ENCODE measurements at regions not wholly inside any gene's neighbourhood (a gene's known extent, or its start where the extent isn't known, plus 50 kb on each side); places are given as distances from the start of the nearest gene placed in this dataset.

DNA sequence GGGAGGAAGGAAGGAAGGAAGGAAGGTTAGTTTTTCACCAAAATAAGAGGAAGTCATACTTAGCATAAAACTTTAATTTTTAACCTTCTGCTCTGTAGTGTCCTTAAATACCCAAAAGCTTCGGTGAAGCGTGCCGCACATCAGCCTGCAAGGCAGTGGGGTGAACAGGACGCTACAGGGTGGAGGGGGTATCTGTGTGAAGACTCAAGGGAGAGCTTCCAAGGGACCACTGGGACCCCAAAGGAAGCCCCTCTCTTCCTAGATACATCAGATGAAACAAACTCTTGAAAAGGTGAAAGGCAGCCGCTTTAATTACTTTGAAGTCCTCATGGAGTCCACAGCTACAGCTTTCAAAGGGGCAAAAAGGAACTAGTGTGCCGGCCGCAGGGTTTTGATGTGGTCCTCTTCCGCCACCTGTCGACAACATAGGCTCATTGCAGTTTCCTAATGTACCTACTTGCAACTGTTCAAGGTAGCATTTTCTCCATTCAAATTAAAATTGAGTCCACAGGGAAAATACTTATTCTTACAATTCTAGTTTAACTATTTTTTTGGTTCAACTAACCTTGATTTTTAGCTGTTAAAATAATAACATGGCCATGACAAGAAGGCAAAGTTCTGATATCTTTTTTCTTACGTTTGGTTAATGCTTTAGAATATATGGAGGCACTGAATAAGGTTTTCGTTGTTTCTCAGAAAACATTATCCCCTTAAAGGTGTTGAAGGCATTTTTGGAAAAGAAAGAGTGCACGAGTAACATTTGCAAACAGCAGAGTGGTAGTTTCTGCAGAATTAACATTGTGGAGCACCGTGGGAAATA, 135.0 kb upstream of the RIPOR2 start:
- peak; percentile 84 for DNase-seq

DNA sequence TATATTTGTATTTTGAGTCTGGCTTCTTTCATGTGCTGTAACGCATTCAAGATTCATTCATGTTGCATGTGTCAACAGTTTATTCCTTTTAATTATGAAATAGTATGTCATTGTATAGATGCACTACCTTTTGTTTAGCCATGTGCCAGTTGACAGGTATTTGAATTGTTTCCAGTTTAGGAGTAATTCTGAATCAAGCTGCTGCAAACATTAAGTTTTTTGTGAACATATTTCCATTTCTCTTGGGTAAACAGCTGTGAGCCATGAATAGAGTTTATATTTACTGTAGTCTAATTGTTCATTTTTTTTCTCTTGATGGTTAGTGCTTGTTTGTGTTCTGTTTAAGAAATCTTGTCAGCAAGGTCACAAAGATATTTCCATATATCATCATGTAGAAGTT, 142.4 kb upstream of the RIPOR2 start:
- no peak for DNase-seq

DNA sequence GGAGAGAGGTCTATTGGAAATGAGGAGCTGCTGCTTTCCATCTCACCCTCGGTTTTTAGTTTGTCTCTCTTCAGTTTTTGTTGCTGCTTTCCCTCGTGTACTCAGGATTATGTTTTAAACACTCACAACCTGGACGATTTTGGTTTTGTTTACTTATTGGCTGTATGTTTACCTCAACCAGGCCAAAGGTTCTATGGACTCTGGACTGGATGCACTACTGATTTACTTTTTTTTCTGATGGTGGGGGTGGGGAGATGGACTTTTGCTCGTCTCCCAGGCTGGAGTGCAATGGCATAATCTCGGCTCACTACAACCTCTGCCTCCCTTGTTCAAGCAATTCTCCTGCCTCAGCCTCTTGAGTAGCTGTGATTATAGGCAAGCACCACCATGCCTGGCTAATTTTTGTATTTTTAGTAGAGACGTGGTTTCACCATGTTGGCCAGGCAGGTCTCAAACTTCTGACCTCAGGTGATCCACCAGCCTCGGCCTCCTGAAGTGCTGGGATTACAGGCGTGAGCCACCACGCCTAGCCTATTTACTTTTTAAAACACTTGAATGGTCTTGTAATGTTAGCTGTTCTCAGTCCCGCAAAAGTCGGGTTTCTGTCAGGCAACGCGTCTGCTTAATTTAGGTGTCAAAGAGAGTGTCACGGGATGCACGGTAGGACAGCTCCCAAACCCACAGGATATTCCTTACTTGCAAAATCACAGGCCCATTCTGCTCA, 148.2 kb upstream of the RIPOR2 start:
- no peak for DNase-seq

DNA sequence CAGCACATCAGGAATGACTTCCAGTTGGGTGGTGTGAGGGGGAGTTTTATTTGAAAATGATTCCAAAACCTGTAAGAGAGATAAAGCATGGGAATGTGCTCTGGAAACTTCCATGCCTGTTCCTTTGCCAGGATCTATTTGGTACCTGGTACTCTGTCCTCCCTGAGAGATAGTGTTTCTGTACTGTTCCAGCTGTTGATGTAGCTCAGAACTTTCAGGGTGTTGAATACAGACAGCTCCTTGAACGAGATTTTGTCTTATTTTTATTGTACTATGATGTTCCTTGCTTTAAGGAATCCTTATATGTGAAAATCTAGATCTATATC, 148.7 kb upstream of the RIPOR2 start:
- DNase-seq: no peak

DNA sequence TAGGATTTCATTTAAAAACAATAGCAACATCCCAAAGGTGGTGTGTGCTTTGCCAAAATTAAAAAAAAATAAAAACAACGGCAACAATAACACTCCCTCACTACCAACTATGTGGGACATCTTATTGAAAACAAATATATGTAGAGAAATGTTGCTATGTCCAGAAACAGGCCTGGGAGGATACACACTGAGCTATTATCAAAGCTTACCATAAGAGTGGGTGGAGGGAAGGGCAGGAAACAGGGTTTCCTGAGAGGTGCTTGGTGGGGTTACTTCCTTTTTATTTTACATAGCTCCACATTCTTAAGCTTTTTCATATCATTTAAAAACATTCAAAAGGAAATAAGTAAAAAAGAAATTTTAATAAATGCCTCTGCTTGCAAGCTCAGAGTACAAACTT, 150.0 kb upstream of the RIPOR2 start:
- DNase-seq: no peak

DNA sequence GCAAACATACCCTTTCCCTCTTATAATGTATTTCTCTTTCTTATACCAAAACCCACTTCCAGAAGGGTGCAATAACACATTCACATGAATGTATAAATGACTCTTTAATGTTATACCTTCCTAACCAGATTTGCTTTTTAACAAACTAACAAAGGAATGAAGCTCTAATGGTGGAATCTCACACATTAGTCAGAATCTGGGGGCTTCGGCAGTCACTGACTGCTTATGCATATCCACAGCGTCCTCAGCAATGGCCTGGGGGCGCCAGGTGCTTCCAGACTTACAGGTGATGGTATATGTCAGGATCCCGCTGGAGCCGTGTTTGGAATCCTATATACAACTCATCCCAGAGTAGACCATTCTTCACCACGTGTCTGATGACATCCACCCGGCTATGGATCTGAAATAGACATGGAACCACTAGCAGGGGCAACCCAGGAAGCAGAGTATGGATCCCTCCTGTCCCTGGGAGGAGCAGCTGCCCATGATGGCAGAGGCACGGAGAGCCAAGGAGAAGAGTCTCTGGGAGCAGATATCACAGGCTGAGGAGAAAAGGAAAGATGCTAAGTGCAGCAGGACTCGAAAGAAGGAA, 150.8 kb upstream of the RIPOR2 start:
- DNase-seq: no peak

DNA sequence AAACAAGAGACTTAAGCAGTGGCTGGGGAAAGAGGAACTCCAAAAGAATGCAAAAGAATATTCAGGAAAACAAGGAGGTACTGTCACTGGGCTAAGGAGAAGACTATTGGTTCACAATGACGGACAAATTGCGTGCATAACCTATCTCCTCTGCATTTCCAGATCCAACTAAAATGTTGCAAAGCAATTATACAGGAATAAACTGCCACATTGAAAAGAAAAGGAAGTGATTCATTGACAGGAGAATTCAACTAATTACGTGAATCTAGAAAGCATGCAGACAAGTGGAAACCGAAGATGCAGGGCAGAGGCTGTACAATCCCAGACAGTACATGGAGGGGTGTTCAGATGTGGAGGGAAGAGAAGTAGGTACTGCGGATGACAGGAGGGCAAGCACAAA, 152.8 kb upstream of the RIPOR2 start:
- DNase-seq: no peak

DNA sequence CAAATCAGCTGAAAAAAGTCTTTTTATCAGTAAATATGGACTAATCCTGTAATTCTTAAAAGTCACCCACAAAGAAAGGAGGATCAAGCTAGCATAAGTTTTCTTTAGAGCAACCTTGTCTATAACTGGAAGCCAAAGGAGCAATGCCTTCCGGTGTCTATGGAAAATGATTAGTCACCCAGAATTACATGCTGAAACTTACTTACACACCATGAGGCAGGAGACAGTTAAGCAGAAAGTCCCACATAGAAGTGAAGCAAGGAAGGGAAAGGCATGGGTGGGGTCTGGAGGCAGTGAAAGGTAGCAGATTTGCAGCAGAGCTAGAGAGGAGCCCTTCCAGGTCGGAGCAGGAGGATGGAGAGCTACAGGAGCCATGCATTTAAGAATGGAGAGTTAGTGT, 153.7 kb upstream of the RIPOR2 start:
- no peak for DNase-seq

DNA sequence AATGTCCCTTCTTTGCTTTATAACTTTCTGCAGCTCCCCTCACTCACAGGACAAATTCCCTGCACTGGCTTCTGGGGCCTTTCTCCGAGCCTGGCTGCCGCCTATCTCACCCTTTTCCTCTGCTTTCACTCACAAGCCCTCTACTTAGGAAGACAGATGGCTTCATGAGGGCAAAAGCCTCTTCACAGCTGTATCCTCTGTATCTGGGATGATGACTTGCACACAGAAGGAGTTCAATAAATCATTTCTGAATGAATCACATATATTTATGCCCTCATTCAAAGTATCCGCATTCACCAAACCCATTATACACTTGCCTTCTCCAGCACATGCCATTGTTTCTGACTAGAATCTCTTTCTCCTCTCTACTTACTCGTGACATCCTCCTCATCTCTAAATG, 159.0 kb upstream of the RIPOR2 start:
- DNase-seq: no peak

DNA sequence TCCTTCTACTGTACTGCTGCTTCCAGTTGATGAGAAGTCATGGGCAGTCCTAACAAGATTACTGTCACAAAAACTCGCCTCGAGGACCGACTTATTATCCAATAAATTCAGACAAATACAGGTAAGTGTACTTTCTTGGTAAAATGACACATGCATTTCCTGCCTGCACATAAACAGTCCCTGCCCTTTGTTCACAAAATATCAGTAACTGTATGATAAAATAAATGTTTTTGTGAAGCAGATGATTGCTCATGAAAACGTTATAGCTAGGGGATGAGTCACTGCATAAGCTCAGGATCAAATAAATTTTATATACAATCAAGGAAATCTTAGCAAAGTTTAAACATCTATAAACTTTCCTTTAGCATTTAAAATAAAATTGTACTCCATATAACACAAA, 164.5 kb upstream of the RIPOR2 start:
- DNase-seq: no peak

DNA sequence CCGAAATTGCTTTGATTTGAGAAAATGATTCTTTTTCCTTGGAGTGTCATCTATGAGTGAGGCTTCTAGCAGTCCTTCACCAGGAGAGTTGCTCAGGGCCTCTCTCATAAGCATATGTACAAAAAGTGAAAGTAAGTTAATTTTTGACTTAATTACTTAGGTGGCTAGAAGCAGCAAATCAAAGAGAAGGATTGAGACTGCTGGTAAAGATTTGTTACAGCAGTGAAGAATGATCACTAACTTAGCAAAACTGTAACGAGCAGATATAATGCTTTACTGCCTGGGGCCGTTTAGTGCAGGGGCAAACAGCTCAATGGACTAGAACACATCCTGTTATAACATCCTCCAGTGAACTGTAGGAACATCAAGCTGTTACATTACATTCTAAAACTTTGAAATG, 167.8 kb upstream of the RIPOR2 start:
- no peak for DNase-seq

DNA sequence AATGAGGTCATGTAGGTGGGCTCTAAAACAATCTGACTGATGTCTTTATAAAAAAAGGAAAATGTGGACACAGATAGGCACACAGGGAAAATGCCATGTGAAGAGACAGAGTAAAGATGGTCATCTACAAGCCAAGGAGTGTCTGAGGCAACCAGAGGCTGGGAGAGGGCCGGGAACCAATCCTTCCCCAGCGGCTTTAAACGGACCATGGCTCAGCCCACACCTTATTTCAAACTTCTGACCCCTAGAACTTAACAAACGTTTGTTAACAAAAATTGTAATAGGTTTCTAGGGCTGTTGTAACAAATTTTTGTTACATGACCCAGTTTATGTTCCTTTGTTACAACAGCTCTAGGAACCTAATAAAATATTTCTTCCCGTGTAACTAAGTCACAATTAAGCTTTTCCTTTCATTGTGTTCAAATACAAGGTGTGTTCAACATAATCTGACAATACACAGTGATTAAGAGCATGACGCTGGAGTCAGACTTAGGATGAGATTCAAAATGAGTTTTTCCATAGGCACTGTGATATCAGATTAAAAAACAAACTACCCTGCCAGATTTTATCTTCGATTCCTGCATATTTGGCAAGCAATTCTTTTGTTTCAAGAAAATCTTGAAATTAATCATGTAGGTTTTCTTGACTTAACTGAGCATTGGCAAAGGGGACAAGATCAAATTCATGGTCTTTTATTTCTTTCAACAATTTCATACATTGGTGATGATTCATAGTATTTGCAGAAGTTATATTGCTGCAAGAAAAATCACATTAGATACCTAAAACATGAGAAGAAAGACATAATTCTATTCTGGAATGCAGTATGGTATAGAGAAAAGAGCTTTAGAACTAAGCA, 169.5 kb upstream of the RIPOR2 start:
- no peak for DNase-seq

DNA sequence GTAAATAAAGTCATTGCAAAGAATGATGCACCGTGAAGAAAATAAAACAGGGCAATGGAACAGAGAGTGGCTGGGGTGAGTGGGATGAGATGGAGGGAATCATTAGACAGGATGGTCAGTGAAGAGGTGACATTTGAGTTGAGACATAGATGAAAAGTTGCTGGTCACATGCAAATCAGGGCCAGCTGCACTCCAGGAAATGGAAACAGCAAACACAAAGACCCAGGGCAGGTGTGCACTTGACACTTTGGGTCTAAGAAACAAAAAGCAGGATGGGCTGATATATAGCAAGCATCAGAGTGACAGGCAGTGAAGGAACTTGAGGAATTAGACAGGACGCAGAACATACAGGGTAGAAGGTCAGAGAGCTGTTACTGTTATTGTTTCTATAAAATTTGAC, 171.5 kb upstream of the RIPOR2 start:
- DNase-seq: no peak

DNA sequence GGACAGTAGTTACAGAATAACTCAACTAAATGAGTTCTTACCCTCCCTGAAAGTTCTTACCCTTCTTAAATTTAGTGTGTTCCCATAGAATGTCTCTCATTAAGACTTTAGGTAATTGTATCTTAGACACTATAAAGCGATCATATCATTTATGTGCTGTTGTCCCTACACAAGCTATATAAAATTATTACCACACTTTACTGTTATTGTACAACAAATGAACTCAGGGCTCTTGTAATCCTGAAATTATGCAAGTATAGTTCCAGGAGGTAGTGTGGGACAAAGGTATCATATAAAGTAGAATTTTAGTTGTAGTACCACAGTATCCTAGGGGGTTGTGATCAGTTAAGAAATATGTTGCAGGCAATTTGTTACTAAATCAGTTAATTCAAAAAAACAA, 167.4 kb upstream of the CARMIL1 start:
- no peak for DNase-seq

DNA sequence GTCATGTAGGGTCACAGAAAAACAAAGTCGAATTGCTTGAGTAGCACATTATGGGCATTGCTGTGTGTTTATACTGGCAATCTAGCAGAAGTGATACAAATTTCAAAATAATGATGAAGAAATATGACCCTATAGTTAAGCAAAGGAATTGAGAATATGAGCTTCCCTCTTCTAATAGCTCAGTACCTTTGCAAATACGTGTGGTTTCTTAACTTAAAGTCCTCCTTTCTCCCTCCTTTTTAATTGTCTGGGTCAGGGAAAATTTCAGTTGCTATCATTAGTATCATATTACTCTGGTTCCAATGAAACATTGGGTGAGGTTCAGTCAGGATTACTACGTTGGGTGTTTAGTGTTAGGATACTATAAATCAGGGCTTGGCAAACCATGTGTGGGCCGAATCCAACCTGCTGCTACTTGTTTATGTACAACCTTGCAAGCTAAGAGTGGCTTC, 166.8 kb upstream of the CARMIL1 start:
- DNase-seq: no peak

DNA sequence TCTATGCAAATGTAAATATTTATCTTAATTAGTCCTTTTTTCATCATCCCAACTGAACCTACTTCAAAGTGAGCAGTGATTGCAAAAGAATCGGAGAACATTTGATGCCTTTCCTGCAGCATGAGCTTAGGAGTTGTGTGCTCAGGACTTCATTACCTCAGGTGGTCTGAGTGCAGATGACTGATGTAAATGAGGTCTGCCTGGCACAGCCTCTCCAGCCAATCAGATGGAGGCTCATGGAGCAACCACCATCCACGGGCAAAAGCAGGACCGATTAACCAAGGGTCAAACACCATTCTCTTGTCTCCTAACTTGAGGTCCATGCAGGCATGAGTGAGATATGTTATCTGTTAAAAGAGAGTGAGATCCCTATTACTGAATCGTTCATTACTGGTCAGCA, 165.7 kb upstream of the CARMIL1 start:
- no peak for DNase-seq

DNA sequence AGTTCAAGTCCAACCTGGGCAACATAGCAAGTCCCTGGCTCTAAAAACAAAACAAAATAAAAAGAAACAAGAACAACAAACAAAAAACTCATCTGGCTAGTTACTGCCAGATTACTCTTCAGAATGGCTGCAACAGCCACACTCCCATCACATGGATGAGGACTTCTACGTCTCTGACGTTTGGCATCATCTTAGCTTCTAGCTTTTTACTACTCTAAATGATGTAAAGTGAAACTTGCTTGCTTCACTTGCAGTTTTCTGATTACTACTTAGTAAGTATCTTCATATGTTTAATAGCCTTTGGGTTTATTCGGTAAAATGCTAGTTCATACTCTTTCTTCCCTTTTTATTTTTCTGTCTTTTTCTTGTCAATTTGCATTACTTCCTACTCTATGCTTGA, 161.1 kb upstream of the CARMIL1 start:
- no peak for DNase-seq

DNA sequence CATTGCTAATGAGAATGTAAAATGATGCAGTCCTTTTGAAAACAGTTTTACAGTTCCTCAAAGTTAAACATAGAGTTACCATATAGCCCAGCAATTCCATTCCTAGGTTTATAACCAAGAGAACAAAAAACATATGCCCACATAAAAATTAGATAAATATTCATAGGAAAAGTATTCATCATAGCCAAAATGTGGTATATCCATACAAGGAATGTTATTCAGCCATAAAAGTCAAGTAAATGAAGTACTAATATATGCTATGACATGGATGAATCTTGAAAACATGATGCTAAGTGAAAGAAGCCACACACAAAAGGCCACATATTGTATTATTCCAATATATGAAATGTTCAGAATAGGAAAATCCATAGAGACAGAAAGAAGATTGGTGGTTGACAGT, 158.0 kb upstream of the CARMIL1 start:
- DNase-seq: no peak

DNA sequence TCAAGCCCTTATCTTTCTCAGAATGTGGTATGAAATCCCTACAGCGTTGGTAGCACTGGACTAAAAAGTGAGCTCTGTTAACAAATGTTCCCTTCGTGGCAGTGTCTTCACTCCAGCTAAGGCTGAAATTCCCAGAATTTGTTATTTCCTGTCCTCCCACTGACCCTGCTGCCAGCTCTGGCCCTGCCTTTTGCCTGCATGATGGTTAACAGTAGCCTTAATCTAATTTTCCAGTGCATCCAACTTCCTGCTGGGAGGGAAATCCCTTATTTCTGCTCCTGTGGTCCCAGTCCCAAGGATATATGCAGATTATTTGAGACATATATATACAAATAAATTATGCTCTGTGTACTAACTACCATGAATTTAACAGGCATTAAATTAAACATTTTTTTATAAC, 157.2 kb upstream of the CARMIL1 start:
- no peak for DNase-seq

DNA sequence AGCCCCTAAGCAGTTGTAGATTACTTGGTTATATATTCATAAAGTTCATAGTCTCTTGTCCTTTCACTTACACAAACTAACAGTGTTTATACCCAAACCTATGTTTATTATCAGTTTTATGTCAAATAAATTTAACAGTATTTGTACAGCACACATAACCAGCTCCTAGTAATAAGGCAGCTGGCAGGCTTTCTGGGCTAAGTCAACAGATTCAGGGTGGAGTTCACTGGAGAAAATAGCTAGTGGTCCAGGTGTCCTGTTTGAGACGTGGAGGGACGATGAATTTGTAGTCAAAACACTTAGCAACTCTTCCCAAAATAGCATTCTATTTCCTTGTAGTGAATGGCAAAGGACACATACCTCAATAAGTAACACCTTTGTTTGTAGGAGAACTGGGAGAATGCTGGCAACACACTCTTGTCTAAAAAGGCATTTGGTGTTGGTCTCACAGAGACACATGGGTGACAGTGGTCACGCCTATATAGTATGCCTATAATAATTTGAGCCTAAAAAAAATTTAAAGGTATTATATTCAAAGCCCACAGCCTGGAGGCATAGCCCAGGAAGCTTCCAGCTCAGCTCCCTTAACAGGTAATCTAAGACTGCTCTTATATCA, 156.4 kb upstream of the CARMIL1 start:
- DNase-seq: no peak

DNA sequence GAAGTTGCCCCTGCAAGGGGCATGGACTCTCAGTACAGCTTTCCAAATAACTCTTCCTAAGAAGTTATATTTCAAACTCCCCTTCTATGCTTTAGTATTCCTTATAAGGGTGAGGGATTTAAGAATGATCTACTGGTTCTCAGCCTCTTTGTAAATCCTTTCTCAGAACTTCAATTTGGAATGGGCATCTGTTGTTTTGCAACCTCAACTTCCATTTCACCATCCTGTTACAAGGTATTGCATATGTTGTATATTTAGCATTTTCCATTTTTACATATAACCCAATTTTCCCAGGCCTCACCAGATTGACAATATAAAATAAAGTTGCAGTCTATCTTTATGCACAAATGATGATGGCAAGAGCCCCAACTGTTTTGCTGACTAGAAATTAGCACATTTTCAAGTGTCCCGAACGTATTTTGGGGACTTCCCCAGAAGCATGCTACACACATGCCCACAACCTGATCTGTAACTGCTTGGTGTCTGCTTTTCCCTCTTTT, 154.9 kb upstream of the CARMIL1 start:
- DNase-seq: no peak

DNA sequence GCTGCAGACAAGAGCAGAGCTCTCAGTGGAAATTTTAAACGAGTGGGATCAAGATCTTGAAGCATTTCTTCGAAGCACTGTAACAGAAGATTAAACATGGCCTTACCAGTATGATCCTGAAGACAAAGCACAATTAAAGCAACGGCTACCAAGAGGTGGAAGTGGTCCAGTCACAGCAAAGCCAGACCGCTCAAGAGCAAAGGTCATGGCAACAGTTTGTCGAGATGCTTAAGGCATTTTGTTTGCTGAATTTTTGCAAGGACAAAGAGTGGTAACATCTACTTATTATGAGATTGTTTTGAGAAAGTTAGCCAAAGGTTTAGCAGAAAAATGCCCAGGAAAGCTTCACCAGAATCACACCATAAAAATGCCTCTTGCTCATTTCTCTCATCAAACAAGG, 153.4 kb upstream of the CARMIL1 start:
- DNase-seq: no peak
